ENCODE measurements at regions not wholly inside any gene's neighbourhood (a gene's known extent, or its start where the extent isn't known, plus 50 kb on each side); places are given as distances from the start of the nearest gene placed in this dataset.

DNA sequence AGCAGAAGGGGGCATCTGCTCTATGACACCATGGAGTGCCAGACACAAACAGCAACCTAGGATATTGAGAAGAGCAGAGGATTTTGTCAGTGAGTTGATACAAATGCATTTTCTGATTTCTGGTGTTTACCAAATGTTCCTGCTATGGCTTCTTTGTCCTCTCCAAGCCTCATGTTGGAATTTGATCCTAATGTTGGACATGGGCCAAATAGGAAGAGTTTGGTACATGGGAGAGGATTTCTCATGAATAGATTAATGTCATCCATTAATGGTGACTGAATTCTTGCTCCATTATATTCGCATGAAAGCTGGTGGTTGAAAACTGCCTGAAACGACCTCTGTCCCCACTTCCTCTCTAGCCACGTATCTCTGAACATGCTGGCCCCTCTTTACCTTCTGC, 1002.2 kb upstream of the FLRT2 start:
- TF ChIP-seq, protein P1, sequence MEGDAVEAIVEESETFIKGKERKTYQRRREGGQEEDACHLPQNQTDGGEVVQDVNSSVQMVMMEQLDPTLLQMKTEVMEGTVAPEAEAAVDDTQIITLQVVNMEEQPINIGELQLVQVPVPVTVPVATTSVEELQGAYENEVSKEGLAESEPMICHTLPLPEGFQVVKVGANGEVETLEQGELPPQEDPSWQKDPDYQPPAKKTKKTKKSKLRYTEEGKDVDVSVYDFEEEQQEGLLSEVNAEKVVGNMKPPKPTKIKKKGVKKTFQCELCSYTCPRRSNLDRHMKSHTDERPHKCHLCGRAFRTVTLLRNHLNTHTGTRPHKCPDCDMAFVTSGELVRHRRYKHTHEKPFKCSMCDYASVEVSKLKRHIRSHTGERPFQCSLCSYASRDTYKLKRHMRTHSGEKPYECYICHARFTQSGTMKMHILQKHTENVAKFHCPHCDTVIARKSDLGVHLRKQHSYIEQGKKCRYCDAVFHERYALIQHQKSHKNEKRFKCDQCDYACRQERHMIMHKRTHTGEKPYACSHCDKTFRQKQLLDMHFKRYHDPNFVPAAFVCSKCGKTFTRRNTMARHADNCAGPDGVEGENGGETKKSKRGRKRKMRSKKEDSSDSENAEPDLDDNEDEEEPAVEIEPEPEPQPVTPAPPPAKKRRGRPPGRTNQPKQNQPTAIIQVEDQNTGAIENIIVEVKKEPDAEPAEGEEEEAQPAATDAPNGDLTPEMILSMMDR (IDR thresholded peaks at IDR 0.05): no peak
- TF ChIP-seq ZFX (IDR thresholded peaks at IDR 0.05; ENCODE audit: borderline replicate concordance): no peak

DNA sequence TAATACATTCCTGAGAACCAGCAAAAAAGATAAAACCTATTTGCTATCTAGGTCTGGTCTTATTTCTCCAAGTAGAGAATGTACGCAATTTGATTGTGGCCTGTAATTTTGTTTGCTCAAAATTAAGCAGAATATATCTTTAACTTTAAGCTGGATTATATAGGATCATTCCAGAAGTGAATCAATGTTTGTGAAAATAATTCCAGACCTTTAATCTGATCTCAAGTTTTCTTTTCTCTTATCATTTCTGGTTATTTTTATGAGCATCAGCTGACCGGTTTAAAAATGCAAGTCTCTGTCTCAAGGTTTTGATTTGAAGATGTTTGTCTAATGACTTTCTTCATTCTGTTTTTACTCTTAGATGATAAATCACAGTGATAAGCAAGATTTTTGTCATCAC, 997.9 kb upstream of the FLRT2 start:
- TF ChIP-seq, protein P1 (IDR thresholded peaks at IDR 0.05): no peak
- TF ChIP-seq ZFX (IDR thresholded peaks at IDR 0.05; ENCODE audit: borderline replicate concordance): no peak
- H3K27ac ChIP-seq: no peak overlapping the region

More for the DNA sequence above, 1002.2 kb upstream of the FLRT2 start:
- no peak overlapping the region for H3K27ac ChIP-seq

DNA sequence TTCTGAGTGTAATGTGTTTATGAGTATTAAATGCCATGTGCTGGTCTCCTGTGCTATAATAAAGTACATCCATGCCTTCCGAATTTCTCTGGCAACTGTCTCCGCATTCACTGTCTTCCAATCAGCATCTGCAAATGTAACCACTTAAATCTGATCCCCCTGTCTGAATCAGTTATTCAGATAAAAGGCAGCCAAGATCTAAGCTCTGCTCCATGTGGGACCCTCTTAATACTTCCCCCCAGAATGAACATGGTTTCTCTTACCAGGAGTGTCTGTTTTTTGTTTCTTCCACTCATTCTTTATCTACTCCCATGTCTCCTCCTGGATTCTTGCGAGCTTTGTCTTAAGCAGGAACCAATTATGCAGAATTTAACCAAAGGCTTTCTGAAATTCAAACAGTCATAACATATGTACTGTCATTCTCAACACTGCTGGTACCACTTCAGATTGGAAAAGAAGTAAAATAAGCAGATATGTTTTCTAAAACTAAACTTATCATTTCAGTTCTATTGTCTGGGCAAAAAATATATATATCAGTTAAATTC, 996.7 kb upstream of the FLRT2 start:
- no peak for TF ChIP-seq ZFX (IDR thresholded peaks at IDR 0.05; ENCODE audit: borderline replicate concordance)
- TF ChIP-seq, protein P1 (IDR thresholded peaks at IDR 0.05): no peak
- no peak overlapping the region for H3K27ac ChIP-seq

DNA sequence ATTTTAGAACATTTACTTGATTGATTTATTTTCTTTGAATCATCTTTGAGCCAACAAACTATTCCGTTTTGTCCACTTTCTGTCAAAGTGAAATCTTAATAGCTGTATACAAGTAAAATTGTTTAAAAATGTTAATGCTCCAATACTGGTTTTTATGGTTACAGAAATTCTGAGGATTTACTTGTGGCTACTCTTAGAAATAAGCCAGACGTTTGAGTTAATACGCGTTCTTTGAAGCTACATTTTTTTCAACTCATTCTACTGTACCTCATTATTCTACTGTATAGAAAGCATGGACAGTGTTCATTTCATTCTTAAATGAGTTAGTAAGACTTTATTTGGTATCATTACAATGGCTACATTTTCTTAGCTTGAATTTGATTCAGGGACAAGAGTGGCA, 996.2 kb upstream of the FLRT2 start:
- H3K27ac ChIP-seq: no peak overlapping the region
- no peak for TF ChIP-seq ZFX (IDR thresholded peaks at IDR 0.05; ENCODE audit: borderline replicate concordance)
- TF ChIP-seq, protein P1 (IDR thresholded peaks at IDR 0.05): no peak

DNA sequence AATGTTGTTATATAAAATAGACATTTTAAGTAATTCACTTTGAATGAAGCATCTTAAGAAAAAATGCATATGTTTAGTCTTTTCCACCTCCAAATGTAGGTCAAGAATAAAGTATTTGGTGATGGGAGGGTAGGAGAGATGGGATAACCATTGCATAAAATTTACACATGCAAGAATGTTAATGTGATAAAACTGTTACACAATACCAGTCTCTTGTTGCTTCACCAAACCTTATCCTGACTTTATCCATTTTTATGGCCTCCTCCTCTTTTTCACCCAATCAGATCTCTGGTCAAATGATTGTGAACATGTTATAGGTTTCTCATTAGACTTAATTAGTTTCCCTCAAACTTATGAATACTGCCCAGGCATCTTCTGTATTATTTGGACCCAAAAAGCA, 994.5 kb upstream of the FLRT2 start:
- no peak for TF ChIP-seq ZFX (IDR thresholded peaks at IDR 0.05; ENCODE audit: borderline replicate concordance)
- TF ChIP-seq, protein P1 (IDR thresholded peaks at IDR 0.05): no peak
- no peak overlapping the region for H3K27ac ChIP-seq

DNA sequence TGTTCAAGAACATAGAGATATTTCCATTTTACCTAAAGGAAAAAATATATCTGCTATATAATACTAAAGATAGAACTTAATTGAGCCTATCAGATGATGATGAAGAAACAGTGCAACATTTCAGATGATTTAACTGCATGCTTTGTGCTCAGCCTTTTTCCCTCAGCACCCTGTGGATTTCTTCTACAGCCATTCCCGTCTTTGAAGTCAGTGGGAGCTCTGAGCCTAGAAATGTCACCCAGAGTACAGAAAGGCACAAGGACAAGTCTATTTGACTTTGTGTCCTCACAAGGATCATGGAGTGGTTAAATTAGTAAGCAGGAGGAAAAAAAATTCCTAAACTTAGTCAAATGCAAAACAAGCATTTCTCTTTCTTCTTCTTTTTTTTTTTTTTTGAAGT, 994.0 kb upstream of the FLRT2 start:
- H3K27ac ChIP-seq: no peak overlapping the region
- TF ChIP-seq ZFX (IDR thresholded peaks at IDR 0.05; ENCODE audit: borderline replicate concordance): no peak
- TF ChIP-seq, protein P1 (IDR thresholded peaks at IDR 0.05): no peak

DNA sequence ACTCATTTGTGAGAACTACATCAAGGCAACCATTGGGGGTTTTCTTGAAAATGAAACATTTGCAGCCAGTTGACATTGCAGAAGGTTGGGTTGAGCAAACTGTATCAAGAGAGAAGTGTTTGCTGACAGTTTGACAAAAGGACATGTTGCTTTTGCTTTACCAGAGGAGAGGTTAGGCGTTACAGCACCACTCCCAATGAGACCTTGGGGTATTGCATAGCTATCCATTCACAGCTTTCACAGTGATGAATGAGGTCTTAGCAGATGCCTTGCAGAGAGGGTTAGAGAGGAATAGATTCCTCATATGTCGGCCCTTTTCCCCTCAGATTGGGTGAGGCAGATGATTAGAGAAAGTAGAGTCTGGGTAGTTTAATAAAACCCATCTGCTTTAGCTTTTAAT, 988.9 kb upstream of the FLRT2 start:
- TF ChIP-seq, protein P1 (IDR thresholded peaks at IDR 0.05): no peak
- TF ChIP-seq ZFX (IDR thresholded peaks at IDR 0.05; ENCODE audit: borderline replicate concordance): no peak
- no peak overlapping the region for H3K27ac ChIP-seq

Measured in 22Rv1 (cell line).